GM18499 (cell line): ENCODE measurements at regions not wholly inside any gene's neighbourhood (a gene's known extent, or its start where the extent isn't known, plus 50 kb on each side); places are given as distances from the start of the nearest gene placed in this dataset.

Experiments used
- ATAC-seq: cut with Tn5 transposase; IDR thresholded peaks from one replicate; pipeline ENCODE4 v1.9.1; 2021; ENCODE audit warnings: moderate number of reproducible peaks; ENCODE audit not compliant: insufficient read depth, unreplicated experiment

- ATAC-seq: no peak
These were observed 786.8 kb upstream of the ACVR2A start for GRCh38 chr2:147057892-147058490.

GRCh38 chr2:147051814-147052213, 793.0 kb upstream of the ACVR2A start:
- ATAC-seq: no peak

- ATAC-seq: no peak
These were observed 793.6 kb upstream of the ACVR2A start for GRCh38 chr2:147051248-147051647.

GRCh38 chr2:147049957-147050356, 794.9 kb upstream of the ACVR2A start:
- ATAC-seq: no peak

GRCh38 chr2:147046473-147046872, 798.4 kb upstream of the ACVR2A start:
- no peak for ATAC-seq

- ATAC-seq: no peak
These were observed 799.7 kb upstream of the ACVR2A start for GRCh38 chr2:147045113-147045512.

- no peak for ATAC-seq
These were observed 803.7 kb upstream of the ACVR2A start for GRCh38 chr2:147041121-147041494.

- ATAC-seq: no peak
These were observed 804.3 kb upstream of the ACVR2A start for GRCh38 chr2:147040298-147041120.

- no peak for ATAC-seq
These were observed 807.8 kb upstream of the ACVR2A start for GRCh38 chr2:147037048-147037447.

- ATAC-seq: no peak
These were observed 811.8 kb upstream of the ACVR2A start for GRCh38 chr2:147033044-147033443.

- no peak for ATAC-seq
These were observed 812.9 kb upstream of the ACVR2A start for GRCh38 chr2:147031897-147032296.

GRCh38 chr2:147030966-147031720, 813.7 kb upstream of the ACVR2A start:
- no peak for ATAC-seq

- no peak for ATAC-seq
These were observed 817.4 kb upstream of the ACVR2A start for GRCh38 chr2:147027436-147027835.

GRCh38 chr2:147026664-147027295, 818.0 kb upstream of the ACVR2A start:
- ATAC-seq: no peak

GRCh38 chr2:147025646-147026585, 818.9 kb upstream of the ACVR2A start:
- no peak for ATAC-seq

GRCh38 chr2:147019311-147019710, 825.5 kb upstream of the ACVR2A start:
- ATAC-seq: no peak

GRCh38 chr2:147017951-147018645, 826.7 kb upstream of the ACVR2A start:
- no peak for ATAC-seq

- no peak for ATAC-seq
These were observed 828.6 kb upstream of the ACVR2A start for GRCh38 chr2:147016181-147016580.

GRCh38 chr2:147015591-147015990, 829.2 kb upstream of the ACVR2A start:
- no peak for ATAC-seq
